Fibroblast of skin of left quadriceps (primary cell): ENCODE measurements at regions not wholly inside any gene's neighbourhood (a gene's known extent, or its start where the extent isn't known, plus 50 kb on each side); places are given as distances from the start of the nearest gene placed in this dataset.
A peak's percentile ranks its signal among the peaks of the same experiment; 100 is the strongest.
"Not testable (repeated sequence)": the region's sequence is repeated elsewhere in the genome, so short reads cannot be mapped to it uniquely, and the experiment has no call there.

Experiments
- DNase-seq, 2 experiments: peaks; one replicate each; pipeline ENCODE4 v3.0.0-alpha.2; 2013; ENCODE audit warnings: low read depth in 2 of 2

GRCh38 chr4:170423137-170423536, 333.4 kb upstream of the AADAT start:
- peak; percentile 92 to 94 for DNase-seq

DNA sequence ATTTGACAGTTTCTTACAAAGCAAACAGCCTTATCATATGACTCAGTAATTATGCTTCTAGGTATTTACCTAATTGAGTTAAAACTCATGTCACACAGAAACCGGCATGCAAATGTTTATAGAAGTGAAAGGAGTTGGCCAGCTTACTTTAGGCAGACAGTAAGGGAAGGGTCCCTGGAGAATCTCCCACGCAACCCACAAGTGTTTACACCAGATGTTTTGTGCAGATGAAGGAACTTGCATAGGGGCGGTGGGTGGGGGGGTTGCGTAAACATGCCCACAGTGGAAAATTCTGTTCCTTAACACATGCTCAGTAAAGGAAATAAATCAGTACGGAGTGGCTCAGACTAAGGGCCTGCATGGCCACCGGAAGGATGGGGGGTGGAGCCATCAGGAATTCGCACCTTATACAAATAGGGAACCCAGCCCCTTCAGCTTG, 330.5 kb upstream of the AADAT start:
- peak; percentile 74 to 75 for DNase-seq

GRCh38 chr4:170414961-170415360, 325.2 kb upstream of the AADAT start:
- no peak for DNase-seq

- no peak for DNase-seq
These were observed 324.6 kb upstream of the AADAT start for GRCh38 chr4:170414360-170414759.

- no peak for DNase-seq
These were observed 324.2 kb upstream of the AADAT start for GRCh38 chr4:170413951-170414350.

GRCh38 chr4:170400361-170400760, 310.6 kb upstream of the AADAT start:
- DNase-seq = no peak

DNA sequence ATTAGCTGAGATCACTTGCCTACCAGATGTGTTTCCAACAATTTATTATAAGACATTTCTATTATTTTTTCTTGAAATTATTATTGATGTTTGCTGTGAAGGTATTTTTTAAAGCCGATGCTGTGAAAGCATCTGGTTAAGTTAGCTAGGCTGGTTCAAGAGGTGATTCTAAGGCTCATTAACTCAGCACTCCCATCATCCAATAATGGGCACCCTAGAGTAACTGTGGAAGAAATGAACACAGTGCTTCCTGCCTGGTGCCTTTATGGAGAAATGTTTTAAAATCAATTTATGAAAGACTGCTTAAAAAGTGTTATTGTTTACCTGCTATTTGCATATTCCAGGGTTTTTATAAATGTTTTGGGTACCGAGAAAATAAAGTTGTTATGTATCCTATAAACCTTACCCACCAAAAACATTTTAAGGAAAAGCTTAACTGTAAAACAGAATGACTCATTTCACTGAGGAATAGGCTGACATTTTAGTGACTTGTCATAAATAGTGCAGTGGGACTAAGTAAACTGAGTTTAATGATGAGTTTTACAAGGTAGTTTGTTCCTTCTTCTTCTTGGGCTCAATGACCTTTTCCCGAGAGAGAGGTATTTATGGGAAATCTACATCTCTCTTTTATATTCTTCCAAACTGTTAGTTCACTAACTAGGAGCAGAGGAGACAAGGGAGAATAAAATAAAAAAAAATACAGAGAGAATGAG, 310.0 kb upstream of the AADAT start:
- DNase-seq = no peak

DNA sequence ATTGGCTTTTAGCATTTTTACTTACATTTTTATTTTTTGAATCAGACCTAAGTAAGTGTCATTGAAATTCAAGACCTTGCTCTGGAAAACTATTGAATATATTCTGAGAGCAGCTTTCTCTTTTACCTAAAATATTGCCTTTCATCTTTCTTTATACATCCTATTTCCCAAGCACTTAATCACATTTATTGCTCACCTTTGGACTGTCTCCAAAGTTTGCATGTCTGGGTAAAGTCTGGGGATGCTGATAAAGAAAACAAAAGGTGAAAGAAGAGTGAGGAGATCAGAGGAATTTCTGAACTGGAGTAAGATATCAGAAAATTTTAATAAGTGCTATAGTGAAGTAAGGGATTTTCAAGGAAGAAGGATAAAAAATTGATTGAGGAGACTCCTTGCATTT, 308.5 kb upstream of the AADAT start:
- DNase-seq = no peak

GRCh38 chr4:170395773-170396172, 306.0 kb upstream of the AADAT start:
- DNase-seq = no peak

DNA sequence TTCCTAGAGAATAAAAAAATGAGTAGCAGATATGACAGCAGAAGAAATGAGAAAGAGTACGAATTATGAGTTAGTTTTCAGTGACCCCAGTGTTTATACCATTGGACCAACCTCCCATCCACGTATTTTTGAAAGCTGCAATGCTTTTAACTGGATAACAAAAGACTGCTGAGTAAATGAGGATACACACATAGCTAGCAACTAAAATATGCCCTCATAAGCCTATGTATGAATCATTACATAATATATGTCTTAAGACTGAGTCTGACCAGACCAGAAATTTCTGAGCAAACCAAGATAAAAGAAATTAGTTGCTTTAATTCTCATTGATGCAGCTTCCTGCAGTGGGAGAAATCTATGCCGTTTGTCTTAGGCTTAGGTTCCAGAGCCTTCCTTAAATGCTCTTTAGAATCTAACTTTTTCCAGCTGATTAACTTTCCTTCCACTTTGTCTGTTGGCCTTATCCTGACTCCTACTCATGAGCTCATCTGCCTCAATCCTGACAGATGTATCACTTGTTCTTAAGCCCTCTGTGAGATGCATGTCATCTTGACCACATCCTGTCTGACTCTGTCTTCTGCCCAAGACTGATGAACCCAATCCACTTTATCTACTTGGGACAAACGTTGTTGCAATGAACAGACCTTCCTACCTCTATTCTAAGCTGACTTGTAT, 301.4 kb upstream of the AADAT start:
- DNase-seq = peak; percentile 59 to 68

GRCh38 chr4:170389411-170389810, 299.7 kb upstream of the AADAT start:
- DNase-seq = no peak

- peak; percentile 56 to 60 for DNase-seq
These were observed 298.5 kb upstream of the AADAT start for GRCh38 chr4:170388255-170388654.

DNA sequence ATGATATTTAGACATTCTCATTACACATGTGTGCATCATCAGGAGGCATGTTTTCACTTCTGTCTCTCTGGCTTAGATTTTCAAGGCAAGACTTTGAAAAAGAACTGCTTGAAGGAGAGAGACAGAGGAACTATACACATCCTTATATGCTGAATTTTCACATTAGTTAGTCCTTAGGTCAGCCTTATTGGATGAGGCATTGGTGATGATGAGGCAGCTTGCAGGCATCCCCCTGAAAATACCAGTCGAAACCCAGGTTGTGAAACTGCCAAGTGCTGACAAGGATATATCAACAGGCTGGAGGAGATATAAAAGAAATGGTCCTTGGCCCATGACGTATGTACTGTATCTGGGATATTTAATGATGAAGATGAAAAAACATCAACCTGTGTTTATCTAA, 297.2 kb upstream of the AADAT start:
- peak; percentile 85 to 88 for DNase-seq

DNA sequence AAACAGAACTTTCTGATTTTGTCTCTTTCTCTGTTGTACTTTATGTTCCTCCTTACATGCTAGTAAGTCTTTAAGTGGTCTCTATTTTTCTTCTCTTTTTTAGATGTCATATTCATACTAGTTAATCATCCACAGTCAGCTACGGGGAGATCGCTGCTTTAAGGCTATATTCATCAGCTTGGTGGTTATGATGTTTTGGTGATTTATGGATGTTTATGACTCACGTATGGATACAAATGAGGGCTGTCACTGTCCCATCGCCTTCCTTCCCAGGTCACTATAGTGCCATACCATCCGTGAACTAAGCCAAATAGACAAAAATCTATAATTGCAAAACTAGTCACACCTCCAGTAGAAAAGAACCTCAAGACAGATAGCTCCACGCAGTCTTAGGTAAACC, 296.8 kb upstream of the AADAT start:
- no peak for DNase-seq

GRCh38 chr4:170374770-170375169, 285.0 kb upstream of the AADAT start:
- DNase-seq = no peak

GRCh38 chr4:170348945-170349344, 259.2 kb upstream of the AADAT start:
- DNase-seq = no peak

DNA sequence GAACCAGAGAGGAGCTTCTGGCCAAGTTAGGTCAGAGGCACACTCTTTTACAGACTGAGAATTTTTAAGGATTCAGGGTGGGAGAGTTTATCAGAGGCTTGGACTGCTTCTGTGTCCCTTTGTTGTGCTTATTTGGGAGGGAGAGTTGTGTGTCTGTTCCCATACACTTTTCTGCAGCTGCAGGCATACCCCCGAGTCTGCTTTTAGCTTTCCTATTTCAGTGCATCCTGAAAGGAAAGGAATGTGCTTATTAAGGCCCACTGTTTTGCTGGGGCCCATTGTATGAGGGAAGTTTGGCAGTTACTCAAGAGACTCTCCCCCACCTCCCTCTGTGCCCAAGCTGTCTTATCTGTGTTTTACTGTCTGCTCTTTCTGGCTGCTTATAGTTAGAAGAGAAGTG, 257.4 kb upstream of the AADAT start:
- DNase-seq = not testable (repeated sequence)

DNA sequence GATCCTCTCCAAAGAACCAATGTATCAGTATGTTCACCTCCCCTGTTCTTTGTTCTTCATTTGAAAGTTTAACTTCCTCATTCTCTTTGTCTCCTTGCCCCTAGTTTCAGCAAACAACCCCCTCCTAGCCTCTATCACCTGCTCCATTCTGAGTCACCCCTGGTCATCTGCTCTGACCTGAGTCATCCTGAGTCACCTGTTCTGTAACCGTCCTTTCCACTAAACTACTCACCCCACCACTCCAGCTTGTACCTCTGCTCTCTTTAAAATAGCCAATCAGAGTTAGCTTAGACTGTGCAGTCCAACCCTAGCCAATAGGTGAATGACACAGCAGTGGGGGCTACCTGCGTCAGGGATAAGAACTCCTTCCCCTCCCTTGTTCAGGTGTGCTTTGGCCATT, 249.8 kb upstream of the AADAT start:
- no peak for DNase-seq

GRCh38 chr4:170336238-170336775, 246.6 kb upstream of the AADAT start:
- DNase-seq = no peak

DNA sequence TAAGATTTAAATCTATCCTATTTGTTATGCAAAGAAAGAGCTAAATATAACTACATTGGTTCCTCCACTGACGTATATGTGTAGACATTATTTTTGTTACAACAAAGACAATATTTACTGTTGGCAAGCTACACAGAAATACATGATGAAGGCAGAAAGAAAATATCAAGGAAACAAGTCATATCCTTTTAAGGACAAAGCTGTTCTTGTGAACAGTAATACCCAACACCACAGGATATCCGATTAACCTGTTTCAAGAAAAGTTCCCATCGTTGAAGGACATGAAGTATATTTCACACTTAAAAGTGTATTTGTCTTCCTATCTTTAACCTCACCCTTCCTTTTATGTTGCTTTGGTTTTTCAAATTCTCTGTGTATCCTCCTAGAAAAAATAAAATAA, 235.8 kb upstream of the AADAT start:
- DNase-seq = no peak

GRCh38 chr4:170323623-170324022, 233.9 kb upstream of the AADAT start:
- no peak for DNase-seq

DNA sequence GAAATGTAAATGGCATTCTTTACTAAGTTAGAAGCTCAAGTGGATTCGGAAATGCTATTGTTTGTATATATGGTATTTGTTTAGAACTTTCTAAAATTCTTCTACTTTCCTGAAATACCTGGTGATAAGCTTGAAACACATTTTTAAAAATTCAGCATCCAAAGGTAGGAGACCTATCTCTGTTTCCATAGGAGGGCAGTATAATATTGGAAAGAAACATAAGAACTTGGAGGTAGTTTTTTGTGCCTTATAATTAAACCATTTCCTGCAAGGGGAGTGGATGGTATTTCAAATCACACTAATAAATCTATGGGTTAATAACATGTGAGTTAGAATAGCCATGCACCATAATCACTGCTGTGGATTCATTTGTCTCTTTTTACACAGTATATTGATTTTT, 217.4 kb upstream of the AADAT start:
- no peak for DNase-seq

GRCh38 chr4:170306208-170306607, 216.5 kb upstream of the AADAT start:
- DNase-seq = no peak
